GM18519 (cell line): ENCODE measurements at regions not wholly inside any gene's neighbourhood (a gene's known extent, or its start where the extent isn't known, plus 50 kb on each side); places are given as distances from the start of the nearest gene placed in this dataset.

Experiments used
- ATAC-seq: cut with Tn5 transposase; IDR thresholded peaks from one replicate; pipeline ENCODE4 v1.9.1; 2021; ENCODE audit warnings: mild to moderate bottlenecking, moderate library complexity; ENCODE audit not compliant: unreplicated experiment, low FRiP score

DNA sequence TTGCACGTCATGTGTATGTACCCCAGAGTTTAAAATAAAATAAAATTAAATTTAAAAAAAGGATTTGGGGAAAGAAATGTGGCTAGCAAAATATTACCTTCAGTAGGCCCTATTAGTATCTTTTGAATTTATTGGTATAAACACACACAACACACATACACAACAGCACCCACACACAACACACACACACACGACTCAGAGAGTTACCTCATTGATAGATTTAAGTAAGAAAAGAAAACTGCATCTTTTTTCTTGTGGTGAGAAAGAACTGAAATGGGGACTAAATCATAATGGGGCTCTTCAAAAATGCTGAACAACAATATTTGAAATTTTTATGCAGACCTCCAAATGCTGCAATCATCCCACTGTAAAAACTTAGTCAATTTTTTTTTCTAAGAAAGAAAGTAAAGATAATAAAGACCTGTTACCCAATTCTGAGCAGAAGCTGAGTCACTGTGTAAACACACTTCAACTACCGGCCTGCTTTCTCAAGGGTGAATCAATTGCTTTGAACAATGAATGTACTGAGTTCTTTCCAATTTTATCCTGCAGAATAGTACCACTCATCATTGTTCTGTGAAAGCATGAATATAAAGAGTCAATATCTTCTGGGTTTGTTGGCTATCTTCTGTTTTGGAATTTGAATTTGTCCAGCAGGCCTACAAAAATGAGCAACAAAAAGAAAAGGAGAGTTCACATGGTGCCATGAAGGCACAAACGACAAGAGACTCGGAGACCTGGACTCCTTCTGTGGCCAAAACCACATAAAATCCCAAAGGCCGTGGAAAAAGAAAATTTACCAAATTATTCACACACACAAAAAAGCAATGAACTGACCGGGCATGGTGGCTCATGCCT, 57.9 kb upstream of the CCNG1 start:
- no peak for ATAC-seq

GRCh38 chr5:163381832-163382231, 55.6 kb upstream of the CCNG1 start:
- no peak for ATAC-seq

- no peak for ATAC-seq
Observed at GRCh38 chr5:163383754-163384153, 53.6 kb upstream of the CCNG1 start.

DNA sequence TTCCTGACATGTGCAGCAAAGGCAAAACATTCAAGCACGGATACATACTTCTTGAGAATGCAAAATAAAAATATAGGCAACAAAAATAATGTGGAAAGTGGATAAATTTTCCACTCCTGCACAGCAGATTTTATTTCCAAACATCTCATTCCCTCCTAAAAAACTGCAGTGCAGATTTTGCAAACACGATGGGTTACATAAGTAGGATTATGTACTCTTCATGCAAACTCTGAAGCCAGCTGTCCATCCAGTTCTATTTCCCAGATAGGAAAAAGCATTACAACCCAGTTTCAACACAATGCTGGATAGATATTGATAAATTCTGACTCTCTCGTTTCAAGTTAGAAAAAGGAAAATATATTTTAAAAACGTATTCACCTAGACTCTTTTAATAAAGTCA, 52.7 kb upstream of the CCNG1 start:
- no peak for ATAC-seq

GRCh38 chr5:163385271-163385670, 52.1 kb upstream of the CCNG1 start:
- no peak for ATAC-seq

DNA sequence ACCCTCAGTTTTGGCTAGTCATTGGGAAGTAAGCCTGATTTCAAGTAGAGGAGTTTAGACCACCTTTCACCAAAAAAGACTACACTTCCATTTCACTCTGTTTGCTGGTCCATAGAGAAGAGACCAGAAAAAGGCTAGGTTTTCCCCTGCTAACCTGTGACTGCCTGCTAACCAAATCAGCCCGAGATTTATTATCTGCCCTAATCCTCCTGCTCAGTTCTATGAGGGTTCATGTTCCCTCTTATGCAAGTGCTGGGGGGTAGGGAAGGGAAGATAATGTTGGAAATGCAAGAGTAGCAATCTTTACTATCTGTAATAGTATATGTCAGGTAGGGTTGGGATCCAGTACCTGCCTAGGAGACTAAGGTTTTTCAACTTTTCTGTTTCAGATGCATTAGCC, 51.6 kb upstream of the CCNG1 start:
- ATAC-seq, result no peak

- ATAC-seq, result no peak
Observed at GRCh38 chr5:163386352-163386751, 51.0 kb upstream of the CCNG1 start.

DNA sequence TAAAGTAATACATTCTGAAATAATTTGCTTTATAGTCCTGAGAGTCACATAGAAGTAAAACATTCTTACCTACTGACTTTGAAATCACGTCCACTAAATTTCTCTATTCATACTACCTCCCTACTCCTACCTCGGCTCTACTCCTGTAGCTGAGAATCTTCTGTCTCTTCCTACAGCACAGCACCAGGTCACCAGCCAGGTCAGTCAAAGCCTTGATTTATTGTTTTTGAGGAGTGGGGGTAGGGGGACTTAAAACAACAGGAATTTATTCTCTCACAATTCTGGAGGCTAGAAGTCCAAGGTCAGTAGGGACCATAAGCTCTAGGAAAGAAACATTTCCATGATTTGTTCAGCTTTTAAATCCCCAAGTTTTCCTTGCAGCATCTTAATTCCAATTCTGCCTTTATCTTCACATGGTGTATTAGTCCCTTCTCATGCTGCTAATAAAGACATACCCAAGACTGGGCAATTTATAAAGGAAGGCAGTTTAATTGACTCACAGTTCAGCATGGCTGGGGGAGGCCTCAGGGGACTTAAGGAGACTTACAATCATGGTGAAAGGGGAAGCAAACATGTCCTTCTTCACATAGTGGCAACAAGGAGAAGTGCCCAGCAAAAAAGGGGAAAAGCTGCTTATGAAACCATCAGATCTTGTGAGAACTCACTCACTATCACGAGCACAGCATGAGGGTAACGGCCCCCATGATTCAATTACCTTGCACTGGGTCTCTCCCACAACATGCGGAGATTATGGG, 49.6 kb upstream of the CCNG1 start:
- no peak for ATAC-seq
